Naive thymus-derived CD4-positive, alpha-beta T cell (primary cell): ENCODE measurements at regions not wholly inside any gene's neighbourhood (a gene's known extent, or its start where the extent isn't known, plus 50 kb on each side); places are given as distances from the start of the nearest gene placed in this dataset.

ENCODE experiments used
- ATAC-seq: fragments of 150-1000 bp; cut with Tn5 transposase; 2 replicates; pipeline ENCODE4 v1.10.0; 2021; ENCODE audit warnings: mild to moderate bottlenecking, moderate library complexity
- CTCF ChIA-PET: fragments of 350-600 bp; sonication (Branson Sonifier 250); formaldehyde crosslinking; loops from one replicate; lab custom pipeline; 2021; ENCODE audit warnings: antibody characterized with exemption; lab: Charles Lee
- POLR2A ChIA-PET: fragments of 350-600 bp; sonication (Branson Sonifier 250); formaldehyde crosslinking; loops from one replicate; lab custom pipeline; 2021; ENCODE audit warnings: antibody characterized with exemption, inconsistent platforms; lab: Charles Lee
- DNase-seq, 9 donors: peaks; one replicate each; pipeline versions ENCODE4 v3.0.0 to v3.0.0-alpha.2; 2020 to 2022; ENCODE audit warnings: mixed read lengths in 1 of 9
- H3K27ac ChIP-seq: one replicate; pipeline ENCODE4 v1.7.0; 2013; ENCODE audit warnings: mild to moderate bottlenecking, low read depth, low read length, moderate library complexity
- H3K27me3 ChIP-seq, 2 donors: one replicate each; pipeline ENCODE4 v1.7.0; 2013; ENCODE audit warnings: low read length in 2 of 2, mild to moderate bottlenecking in 2 of 2, moderate library complexity in 2 of 2; ENCODE audit not compliant: control insufficient read depth in 2 of 2, insufficient read depth in 2 of 2
- H3K36me3 ChIP-seq, 3 experiments: 1 replicate in 2 of 3; 2 replicates in 1 of 3; pipeline ENCODE4 v1.7.0; 2013; ENCODE audit warnings: low read length in 3 of 3, mild to moderate bottlenecking in 3 of 3, moderate library complexity in 1 of 3; ENCODE audit not compliant: insufficient read depth in 3 of 3, control insufficient read depth in 2 of 3
- H3K4me1 ChIP-seq, 2 donors: one replicate each; pipeline ENCODE4 v1.7.0; 2013; ENCODE audit warnings: low read length in 2 of 2, mild to moderate bottlenecking in 2 of 2, moderate library complexity in 1 of 2; ENCODE audit not compliant: control insufficient read depth in 2 of 2, insufficient read depth in 2 of 2
- H3K4me3 ChIP-seq: 2 replicates; pipeline ENCODE4 v1.7.0; 2013; ENCODE audit warnings: mild to moderate bottlenecking, low read length
- H3K9me3 ChIP-seq, 3 experiments: 1 replicate in 2 of 3; 2 replicates in 1 of 3; pipeline ENCODE4 v1.7.0; 2013; ENCODE audit warnings: low read length in 3 of 3; ENCODE audit not compliant: control insufficient read depth in 2 of 3
- H3K27ac Mint-ChIP-seq, 9 donors: one replicate each; pipeline ENCODE4 v1.8.0; 2020 to 2022; ENCODE audit warnings: mixed read lengths in 9 of 9, mild to moderate bottlenecking in 8 of 9, moderate library complexity in 5 of 9, inconsistent platforms in 2 of 9
- H3K27me3 Mint-ChIP-seq, 5 donors: one replicate each; pipeline ENCODE4 v1.8.0; 2021 to 2022; ENCODE audit warnings: mixed read lengths in 5 of 5, mild to moderate bottlenecking in 1 of 5
- H3K36me3 Mint-ChIP-seq, 5 donors: one replicate each; pipeline ENCODE4 v1.8.0; 2020 to 2022; ENCODE audit warnings: mixed read lengths in 5 of 5, mild to moderate bottlenecking in 3 of 5, inconsistent platforms in 1 of 5
- H3K4me1 Mint-ChIP-seq, 7 donors: one replicate each; pipeline ENCODE4 v1.8.0; 2020 to 2022; ENCODE audit warnings: mixed read lengths in 7 of 7, mild to moderate bottlenecking in 3 of 7, inconsistent platforms in 1 of 7
- H3K4me3 Mint-ChIP-seq, 10 donors: one replicate each; pipeline ENCODE4 v1.8.0; 2020 to 2022; ENCODE audit warnings: mild to moderate bottlenecking in 10 of 10, mixed read lengths in 10 of 10, moderate library complexity in 6 of 10, inconsistent platforms in 2 of 10
- H3K9me3 Mint-ChIP-seq, 11 donors: one replicate each; pipeline ENCODE4 v1.8.0; 2020 to 2022; ENCODE audit warnings: mixed read lengths in 11 of 11, mild to moderate bottlenecking in 4 of 11, inconsistent platforms in 1 of 11, moderate library complexity in 1 of 11
- intact Hi-C, 2 donors: fragments of 100-400 bp; cut with micrococcal nuclease; formaldehyde crosslinking; loops; one replicate each; pipeline ENCODE4 v1.15.1; 2023

GRCh38 chr1:8211251-8211882 lies 106.5 kb upstream of the SLC45A1 start:
- ATAC-seq = no peak
- ChIA-PET CTCF (interaction anchor here (0.6 to 1.1 kb wide), 2 partner anchors 41 to 138 kb away, joined by 3 to 4 read pairs; no protein-coding TSS in a partner anchor), POLR2A (no interaction called here)
- Histone ChIP-seq H3K27me3 (no peaks in the 10 kb centered on the region), H3K4me3 (no peak overlapping the region), H3K9me3 (no peaks in the 10 kb centered on the region), H3K36me3 (no peaks in the 10 kb centered on the region), H3K27ac (no peak overlapping the region), H3K4me1 (no peaks in the 10 kb centered on the region)
- H3K4me1 Mint-ChIP-seq = peaks cover 5 to 29% (median 10%) of the 10 kb centered on the region in 7 donors
- no peak for DNase-seq
- H3K27ac Mint-ChIP-seq = peak overlapping the region in 1 of 9 donors; percentile 68
- peaks cover 0 to 7% (median 0%) of the 10 kb centered on the region in 5 donors for H3K36me3 Mint-ChIP-seq
- intact Hi-C loops = no loop called here
- H3K9me3 Mint-ChIP-seq = peaks cover 0 to 3% (median 0%) of the 10 kb centered on the region in 11 donors
- peaks cover 19 to 35% (median 30%) of the 10 kb centered on the region in 5 donors for H3K27me3 Mint-ChIP-seq
- H3K4me3 Mint-ChIP-seq = peak overlapping the region in 2 of 10 donors; percentile 28 to 31

GRCh38 chr1:8207202-8207601 lies 110.7 kb upstream of the SLC45A1 start:
- ChIA-PET CTCF (no interaction called here), POLR2A (no interaction called here)
- intact Hi-C loops = no loop called here
- H3K9me3 Mint-ChIP-seq = no peaks in the 10 kb centered on the region
- peaks cover 7 to 19% (median 13%) of the 10 kb centered on the region in 5 donors for H3K27me3 Mint-ChIP-seq
- H3K27ac ChIP-seq = no peak overlapping the region
- DNase-seq (no peak), ATAC-seq (no peak)
- peaks cover 5 to 15% (median 7%) of the 10 kb centered on the region in 7 donors for H3K4me1 Mint-ChIP-seq
- no peaks in the 10 kb centered on the region for H3K27me3 ChIP-seq
- no peaks in the 10 kb centered on the region for H3K36me3 ChIP-seq
- H3K4me3 ChIP-seq = no peak overlapping the region
- no peaks in the 10 kb centered on the region for H3K4me1 ChIP-seq
- H3K9me3 ChIP-seq = no peaks in the 10 kb centered on the region
- no peak overlapping the region for H3K27ac Mint-ChIP-seq
- H3K4me3 Mint-ChIP-seq = no peak overlapping the region
- peaks cover 0 to 6% (median 0%) of the 10 kb centered on the region in 5 donors for H3K36me3 Mint-ChIP-seq

GRCh38 chr1:8206391-8206790 lies 111.5 kb upstream of the SLC45A1 start:
- peaks cover 0 to 7% (median 0%) of the 10 kb centered on the region in 7 donors for H3K4me1 Mint-ChIP-seq

GRCh38 chr1:8205771-8206170 lies 112.1 kb upstream of the SLC45A1 start:
- Histone ChIP-seq H3K27me3 (no peaks in the 10 kb centered on the region), H3K36me3 (no peaks in the 10 kb centered on the region), H3K27ac (no peak overlapping the region), H3K9me3 (no peaks in the 10 kb centered on the region), H3K4me1 (no peaks in the 10 kb centered on the region), H3K4me3 (no peak overlapping the region)
- CTCF ChIA-PET = no interaction called here
- POLR2A ChIA-PET = no interaction called here
- H3K27me3 Mint-ChIP-seq = peaks cover 3 to 7% (median 6%) of the 10 kb centered on the region in 5 donors
- no peak overlapping the region for H3K4me3 Mint-ChIP-seq
- H3K9me3 Mint-ChIP-seq = no peaks in the 10 kb centered on the region
- ATAC-seq (no peak), DNase-seq (no peak)
- no peak overlapping the region for H3K27ac Mint-ChIP-seq
- H3K36me3 Mint-ChIP-seq = no peaks in the 10 kb centered on the region
- intact Hi-C loops = no loop called here
- H3K4me1 Mint-ChIP-seq = peaks cover 0 to 5% (median 0%) of the 10 kb centered on the region in 7 donors

More at GRCh38 chr1:8206391-8206790, 111.5 kb upstream of the SLC45A1 start:
- peaks cover 3 to 11% (median 7%) of the 10 kb centered on the region in 5 donors for H3K27me3 Mint-ChIP-seq
- DNase-seq = no peak
- no peaks in the 10 kb centered on the region for H3K9me3 Mint-ChIP-seq
- ATAC-seq = no peak
- intact Hi-C loops = no loop called here
- Histone ChIP-seq H3K4me3 (no peak overlapping the region), H3K27me3 (no peaks in the 10 kb centered on the region), H3K36me3 (no peaks in the 10 kb centered on the region), H3K27ac (no peak overlapping the region), H3K4me1 (no peaks in the 10 kb centered on the region), H3K9me3 (no peaks in the 10 kb centered on the region)
- H3K27ac Mint-ChIP-seq = no peak overlapping the region
- H3K36me3 Mint-ChIP-seq = no peaks in the 10 kb centered on the region
- POLR2A ChIA-PET = no interaction called here
- H3K4me3 Mint-ChIP-seq = no peak overlapping the region
- CTCF ChIA-PET = no interaction called here

- H3K27ac ChIP-seq = no peak overlapping the region
- no peaks in the 10 kb centered on the region for H3K27me3 ChIP-seq
- intact Hi-C loops = no loop called here
- ATAC-seq (no peak), DNase-seq (no peak)
- H3K4me1 ChIP-seq = no peaks in the 10 kb centered on the region
- CTCF ChIA-PET = no interaction called here
- Mint-ChIP-seq H3K27me3 (no peaks in the 10 kb centered on the region), H3K27ac (no peak overlapping the region), H3K4me1 (no peaks in the 10 kb centered on the region), H3K36me3 (no peaks in the 10 kb centered on the region), H3K4me3 (no peak overlapping the region), H3K9me3 (no peaks in the 10 kb centered on the region)
- no peak overlapping the region for H3K4me3 ChIP-seq
- no peaks in the 10 kb centered on the region for H3K9me3 ChIP-seq
- POLR2A ChIA-PET = no interaction called here
- no peaks in the 10 kb centered on the region for H3K36me3 ChIP-seq
Measured at GRCh38 chr1:8204826-8205225, 113.1 kb upstream of the SLC45A1 start.

GRCh38 chr1:8203551-8203950 lies 114.4 kb upstream of the SLC45A1 start:
- H3K4me3 ChIP-seq = no peak overlapping the region
- Mint-ChIP-seq H3K9me3 (no peaks in the 10 kb centered on the region), H3K27me3 (no peaks in the 10 kb centered on the region), H3K4me1 (peaks cover 0 to 2% (median 2%) of the 10 kb centered on the region in 7 donors), H3K27ac (no peak overlapping the region), H3K36me3 (peaks cover 0 to 2% (median 0%) of the 10 kb centered on the region in 5 donors), H3K4me3 (no peak overlapping the region)
- ATAC-seq = no peak
- CTCF ChIA-PET = no interaction called here
- intact Hi-C loops = no loop called here
- no peak for DNase-seq
- no peak overlapping the region for H3K27ac ChIP-seq
- no peaks in the 10 kb centered on the region for H3K4me1 ChIP-seq
- POLR2A ChIA-PET = interaction anchor here (1.0 kb wide), 1 partner anchor 50 kb away, joined by 3 read pairs; no protein-coding TSS in a partner anchor
- H3K27me3 ChIP-seq = no peaks in the 10 kb centered on the region
- H3K36me3 ChIP-seq = no peaks in the 10 kb centered on the region
- no peaks in the 10 kb centered on the region for H3K9me3 ChIP-seq

GRCh38 chr1:8203056-8203455 lies 114.9 kb upstream of the SLC45A1 start:
- Histone ChIP-seq H3K36me3 (no peaks in the 10 kb centered on the region), H3K9me3 (no peaks in the 10 kb centered on the region), H3K27ac (no peak overlapping the region), H3K4me1 (no peaks in the 10 kb centered on the region), H3K27me3 (no peaks in the 10 kb centered on the region), H3K4me3 (no peak overlapping the region)
- no peaks in the 10 kb centered on the region for H3K9me3 Mint-ChIP-seq
- peaks cover 0 to 3% (median 3%) of the 10 kb centered on the region in 7 donors for H3K4me1 Mint-ChIP-seq
- ChIA-PET POLR2A (interaction anchor here (1.0 kb wide), 1 partner anchor 49 kb away, joined by 3 read pairs; no protein-coding TSS in a partner anchor), CTCF (no interaction called here)
- DNase-seq (no peak), ATAC-seq (no peak)
- H3K36me3 Mint-ChIP-seq = peaks cover 0 to 2% (median 0%) of the 10 kb centered on the region in 5 donors
- H3K27ac Mint-ChIP-seq = no peak overlapping the region
- no peaks in the 10 kb centered on the region for H3K27me3 Mint-ChIP-seq
- no peak overlapping the region for H3K4me3 Mint-ChIP-seq
- intact Hi-C loops = no loop called here
